ENCODE measurements at regions not wholly inside any gene's neighbourhood (a gene's known extent, or its start where the extent isn't known, plus 50 kb on each side); places are given as distances from the start of the nearest gene placed in this dataset.
"Not testable (repeated sequence)": the region's sequence is repeated elsewhere in the genome, so short reads cannot be mapped to it uniquely, and the experiment has no call there.

DNA sequence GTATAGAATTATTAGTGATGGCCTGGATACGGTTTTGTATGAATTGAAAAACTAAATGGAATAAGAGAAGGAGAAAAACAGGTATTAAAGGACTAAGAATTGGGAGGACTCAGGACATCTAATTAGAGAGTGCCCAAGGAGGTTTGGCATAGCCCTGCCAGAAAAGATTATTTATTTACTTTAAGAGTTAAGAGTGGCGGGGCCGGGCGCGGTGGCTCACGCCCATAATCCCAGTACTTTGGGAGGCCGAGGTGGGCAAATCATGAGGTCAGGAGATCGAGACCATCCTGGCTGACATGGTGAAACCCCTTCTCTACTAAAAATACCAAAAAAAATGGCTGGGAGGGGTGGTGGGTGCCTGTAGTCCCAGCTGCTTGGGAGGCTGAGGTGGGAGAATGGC, 115.2 kb upstream of the KCNJ3 start:
- DNase-seq = not testable (repeated sequence)

DNA sequence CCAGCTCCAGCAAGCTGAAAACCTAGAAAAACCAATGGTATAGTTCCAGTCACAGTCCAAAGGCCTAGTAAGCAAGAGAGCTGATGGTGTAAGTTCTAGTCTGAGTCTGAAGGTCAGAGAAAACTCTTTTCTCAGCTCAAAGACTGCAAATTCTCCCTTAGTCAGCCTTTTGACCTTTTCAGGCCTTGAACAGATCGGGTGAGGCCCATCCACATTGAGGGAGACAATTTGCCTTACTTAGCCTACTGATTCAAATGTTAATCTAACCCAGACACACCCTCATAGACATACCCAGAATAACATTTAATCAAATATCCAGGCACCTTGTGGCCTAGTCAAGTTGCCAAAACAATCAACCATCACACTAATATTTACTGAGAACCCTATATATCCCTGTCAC, 110.8 kb upstream of the KCNJ3 start:
- DNase-seq = no peak

DNA sequence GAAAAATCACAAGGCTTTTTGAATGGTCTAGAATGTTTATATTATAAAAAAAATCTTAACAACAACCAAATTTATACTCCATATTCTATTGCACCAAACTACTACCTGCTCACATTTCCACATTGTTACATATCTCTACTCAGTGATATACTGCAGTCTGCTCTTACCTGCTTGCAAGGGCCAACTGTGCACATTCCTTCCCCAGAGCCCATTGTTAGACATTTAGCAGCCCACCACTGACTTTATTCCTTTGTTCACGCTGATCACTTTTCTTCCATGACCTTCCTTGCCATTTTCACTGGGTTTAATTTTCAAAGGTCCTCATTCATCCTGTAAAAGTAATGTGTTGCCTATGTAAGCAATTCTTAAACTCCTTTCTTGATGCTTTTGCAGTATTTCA, 109.7 kb upstream of the KCNJ3 start:
- DNase-seq = no peak

DNA sequence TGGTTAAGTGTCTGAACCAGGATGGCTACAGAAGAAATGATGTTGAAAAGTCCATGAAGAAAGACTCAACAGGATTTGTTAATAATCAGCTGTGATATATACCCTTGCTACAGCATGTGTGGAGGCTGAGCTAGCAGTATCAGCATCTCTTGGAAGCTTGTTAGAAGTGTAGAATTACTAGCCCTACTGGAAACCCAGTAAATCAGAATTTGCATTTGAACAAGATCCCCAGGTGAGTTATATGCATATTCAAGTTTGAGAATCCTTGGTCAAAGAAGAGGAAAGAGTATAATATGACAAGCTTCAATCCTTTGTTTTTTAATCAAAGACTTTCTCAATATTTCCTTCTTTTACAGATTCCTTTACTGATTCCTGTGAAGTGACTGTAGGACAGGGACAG, 109.0 kb upstream of the KCNJ3 start:
- DNase-seq = no peak

DNA sequence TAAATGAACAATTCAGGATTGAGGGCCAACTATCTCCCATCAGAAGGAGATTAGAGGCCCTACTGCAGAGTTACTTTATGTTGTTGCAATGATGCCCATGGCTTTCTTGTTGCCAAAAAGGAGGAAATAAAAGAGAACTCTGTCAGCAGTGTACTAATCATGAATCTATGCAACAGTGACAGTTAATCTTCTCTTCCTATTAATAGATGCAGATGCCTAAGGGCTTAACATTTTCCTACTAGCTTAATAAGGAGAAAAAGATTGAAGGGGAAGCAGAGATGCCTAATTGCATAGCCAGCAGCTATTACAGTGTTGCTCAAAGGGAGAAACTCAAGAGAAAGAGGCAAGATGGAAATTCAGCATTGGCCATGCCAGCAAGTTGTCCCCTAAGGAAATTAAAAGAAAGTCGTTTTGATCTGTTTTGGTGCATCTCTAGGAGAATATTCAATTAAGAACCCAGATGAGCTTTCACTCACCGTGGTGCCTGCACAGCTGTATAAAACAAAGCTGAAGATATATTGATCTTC, 107.1 kb upstream of the KCNJ3 start:
- no peak for DNase-seq

DNA sequence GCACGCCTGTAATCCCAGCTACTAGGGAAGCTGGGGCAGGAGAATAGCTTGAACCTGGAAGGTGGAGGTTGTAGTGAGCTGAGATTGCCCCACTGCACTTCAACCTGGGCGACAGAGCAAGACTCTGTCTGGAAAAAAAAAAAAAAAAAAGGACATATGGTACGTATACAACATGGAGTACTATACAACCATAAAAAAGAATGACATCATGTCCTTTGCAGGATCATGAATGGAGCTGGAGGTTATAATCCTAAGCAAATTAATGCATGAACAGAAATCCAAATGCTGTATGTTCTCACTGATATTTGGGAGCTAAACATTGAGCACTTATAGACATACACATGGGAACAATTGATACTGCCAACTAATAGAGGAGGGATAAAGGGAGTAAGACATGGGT, 99.3 kb upstream of the KCNJ3 start:
- no peak for DNase-seq

DNA sequence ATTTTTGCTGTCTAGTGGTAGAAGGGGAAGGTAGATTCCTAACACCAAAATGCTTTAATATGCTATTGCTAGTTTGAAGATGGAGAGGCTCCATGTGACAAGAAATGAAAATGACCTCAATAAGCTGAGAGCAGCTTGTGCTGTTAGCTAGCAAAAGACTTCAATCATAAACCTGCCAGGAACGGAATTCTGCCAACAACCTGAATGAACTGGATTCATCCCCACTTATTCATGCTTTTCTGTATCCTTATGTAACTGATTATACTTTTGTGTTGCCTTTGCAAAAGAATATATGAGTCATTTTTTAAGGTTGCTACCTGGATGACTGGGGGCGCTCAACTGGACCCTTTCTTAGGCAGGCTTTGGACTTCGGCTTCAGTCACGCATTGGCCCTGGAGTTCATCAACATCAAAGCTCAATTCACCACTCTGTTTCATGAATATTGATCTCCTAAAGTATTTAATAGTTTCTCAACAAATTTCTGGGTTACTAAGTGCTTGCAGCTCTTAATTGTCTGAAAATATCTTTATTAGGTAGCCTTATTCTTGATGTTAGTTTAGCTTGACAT, 97.5 kb upstream of the KCNJ3 start:
- DNase-seq = no peak

DNA sequence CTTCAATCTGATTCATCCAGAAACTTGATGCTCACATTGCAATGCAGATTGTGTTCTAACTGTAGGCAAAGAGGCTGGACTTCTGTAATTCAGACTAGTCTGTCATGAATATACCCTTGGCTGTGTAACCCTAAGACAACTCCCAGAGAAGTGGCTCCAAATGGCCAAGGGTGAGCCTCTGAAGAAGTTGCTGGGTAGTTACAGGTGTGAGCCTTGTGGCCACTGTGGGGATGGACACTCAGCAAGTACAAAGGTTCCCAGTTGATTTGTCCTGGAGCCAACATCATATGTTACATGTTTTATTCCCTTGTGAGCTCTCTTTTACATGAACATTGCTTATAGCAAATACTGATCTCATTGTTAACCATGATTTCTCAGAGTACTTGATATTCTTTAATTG, 94.8 kb upstream of the KCNJ3 start:
- DNase-seq = no peak

DNA sequence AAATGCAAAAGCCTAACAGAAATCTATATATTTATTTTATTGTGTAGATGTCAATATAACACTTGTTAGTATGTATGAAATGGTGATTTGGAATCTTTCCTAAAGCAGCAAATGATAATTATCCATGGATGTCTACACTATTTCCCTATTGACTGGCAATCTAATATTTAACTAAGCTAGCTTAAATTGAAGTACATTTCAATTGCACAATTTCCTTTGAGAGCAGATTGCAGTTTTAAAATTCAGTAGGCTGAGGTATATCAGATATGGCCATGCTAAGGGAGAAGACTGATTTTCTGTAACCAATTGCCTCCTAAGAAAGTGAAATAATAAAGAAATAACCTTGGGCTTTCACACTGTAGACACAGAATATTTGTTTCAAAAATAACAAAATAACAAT, 90.1 kb upstream of the KCNJ3 start:
- no peak for DNase-seq

DNA sequence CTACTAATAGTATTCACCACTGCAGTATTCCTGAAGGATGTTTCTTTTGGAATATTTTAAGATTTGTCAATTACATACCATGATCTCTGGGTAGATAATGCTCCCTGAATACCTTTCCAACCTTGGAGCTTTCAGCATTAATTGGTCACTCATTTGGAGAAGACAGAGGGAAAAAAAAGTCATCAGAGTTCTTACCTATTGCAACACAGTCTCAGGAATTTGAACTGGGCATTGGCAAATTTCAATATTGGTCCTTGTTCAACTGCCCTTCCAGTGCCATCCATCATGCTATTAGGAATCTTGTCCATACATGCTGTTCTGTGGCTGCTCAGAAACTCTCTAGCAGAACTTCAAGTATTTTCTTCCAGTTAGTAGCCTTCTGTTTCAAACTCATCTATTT, 83.6 kb upstream of the KCNJ3 start:
- DNase-seq = no peak

DNA sequence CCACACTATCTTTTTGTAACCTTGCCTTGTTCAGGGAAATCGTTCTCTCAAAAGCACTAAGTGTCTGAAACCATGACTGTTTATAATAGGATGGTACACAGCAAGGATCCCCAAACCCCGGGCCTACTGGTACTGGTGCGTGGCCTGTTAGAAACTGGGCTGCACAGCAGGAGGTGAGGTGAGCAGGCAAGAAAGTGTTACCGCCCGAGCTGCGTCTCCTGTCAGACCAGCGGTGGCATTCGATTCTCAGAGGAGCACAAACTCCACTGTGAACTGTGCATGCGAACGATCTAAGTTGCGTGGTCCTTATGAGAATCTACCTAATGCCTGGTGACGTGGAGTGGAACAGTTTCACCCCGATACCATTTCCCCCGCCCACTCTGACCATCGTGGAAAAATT, 81.8 kb upstream of the KCNJ3 start:
- DNase-seq = no peak

DNA sequence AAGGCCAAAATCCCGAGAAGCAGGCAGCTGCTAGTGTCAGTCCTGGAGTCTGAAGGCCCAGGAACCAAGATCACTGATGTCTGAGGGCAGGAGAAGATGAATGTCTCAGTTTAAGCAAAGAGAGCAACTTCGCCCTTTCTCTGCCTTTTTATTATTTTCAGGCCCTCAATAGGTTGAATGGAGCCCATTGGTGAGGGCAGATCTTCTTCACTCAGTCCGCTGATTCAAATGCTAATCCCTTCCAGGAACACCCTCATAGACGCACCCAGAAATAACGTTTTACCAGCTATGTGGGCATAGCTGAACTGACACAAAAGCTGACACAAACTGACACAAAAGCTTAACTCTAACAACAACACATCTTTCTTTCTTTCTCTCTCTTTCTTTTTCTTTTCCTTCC, 78.0 kb upstream of the KCNJ3 start:
- no peak for DNase-seq

DNA sequence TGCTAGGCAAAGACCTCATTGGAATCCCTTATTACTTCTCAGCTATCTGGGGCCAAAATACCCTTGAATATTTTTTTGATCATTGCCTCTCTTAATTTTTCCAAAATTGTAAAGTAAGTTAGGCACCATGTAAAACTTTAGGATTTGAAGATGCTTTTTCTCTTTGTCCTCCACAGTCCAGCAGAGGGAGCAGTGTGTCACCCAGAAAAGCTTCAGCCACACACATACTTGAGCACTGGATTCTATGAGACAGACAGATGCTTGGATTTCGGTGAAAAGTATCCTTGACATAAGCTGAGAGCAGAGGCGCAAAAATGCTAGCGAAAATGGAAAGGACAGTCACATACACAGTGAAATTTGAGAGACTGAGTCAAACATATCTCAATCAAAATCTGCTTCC, 74.7 kb upstream of the KCNJ3 start:
- peak; percentile 76 for DNase-seq

DNA sequence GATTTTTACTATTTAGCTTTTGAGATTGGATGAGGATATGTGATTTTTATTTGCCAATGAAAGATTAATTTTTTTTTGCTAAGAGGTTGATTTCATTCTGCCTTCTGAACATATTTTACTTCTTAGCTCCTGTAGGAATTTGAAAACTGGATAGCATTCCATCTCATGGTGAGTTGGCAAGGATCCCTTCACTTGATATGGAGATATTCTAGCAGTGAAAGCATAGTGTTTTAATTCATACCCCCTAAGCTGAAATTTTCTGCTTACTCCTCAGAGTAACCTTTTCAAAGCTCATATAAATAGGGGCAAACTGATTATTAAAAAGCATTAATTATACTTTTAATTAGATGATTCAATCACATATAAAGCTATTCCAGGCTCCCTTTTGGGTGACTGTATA, 61.0 kb upstream of the KCNJ3 start:
- no peak for DNase-seq

DNA sequence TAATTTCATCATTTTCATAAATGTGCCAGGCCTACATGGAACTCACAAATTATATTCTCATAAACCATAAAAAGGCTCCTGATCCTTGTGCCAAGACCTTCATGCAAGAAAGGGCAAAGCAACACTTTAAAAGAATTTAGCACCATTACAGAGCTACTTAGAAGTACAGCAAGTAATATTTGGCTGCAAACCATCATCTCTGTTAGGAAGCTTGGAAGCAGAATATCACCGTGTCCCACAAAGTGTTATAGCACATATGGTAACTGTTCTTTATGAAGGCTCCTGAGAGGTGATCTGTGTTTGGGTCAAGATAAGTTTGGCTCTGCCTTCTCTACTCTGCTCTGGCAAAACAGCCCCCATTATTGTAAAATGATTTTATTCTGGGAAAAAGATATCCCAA, 59.7 kb upstream of the KCNJ3 start:
- DNase-seq = no peak

DNA sequence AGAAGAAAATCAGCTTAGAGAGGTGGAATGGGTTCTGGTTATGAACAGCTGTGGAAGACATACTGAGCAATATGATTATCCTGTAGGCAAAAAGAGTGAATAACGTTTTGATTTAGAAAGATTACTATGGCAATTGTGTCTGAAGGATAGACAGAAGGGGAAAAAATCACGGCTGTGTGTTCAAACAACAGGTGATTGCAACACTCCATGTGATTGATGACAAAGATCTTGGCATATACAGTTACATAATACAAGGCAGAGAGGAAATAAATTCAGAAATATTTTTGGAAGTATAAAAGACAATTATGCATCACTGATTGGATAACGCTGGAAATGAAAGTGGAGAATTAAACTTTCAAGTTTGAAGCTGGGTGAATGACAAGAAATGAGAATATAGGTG, 58.5 kb upstream of the KCNJ3 start:
- DNase-seq = no peak

Data from midbrain (tissue), 1 donor.